Large intestine (tissue), 3 donors: ENCODE measurements at regions not wholly inside any gene's neighbourhood (a gene's known extent, or its start where the extent isn't known, plus 50 kb on each side); places are given as distances from the start of the nearest gene placed in this dataset.

Experiments used
- DNase-seq, 2 donors: peaks; one replicate each; pipeline versions ENCODE4 v3.0.0 to v3.0.0-alpha.2; 2013
- H3K27ac ChIP-seq: one replicate; pipeline ENCODE4 v1.5.1; 2013; ENCODE audit warnings: low read length
- H3K27me3 ChIP-seq: 2 replicates; pipeline ENCODE4 v1.6.1; 2013; ENCODE audit warnings: low read length; ENCODE audit not compliant: control insufficient read depth, insufficient read depth
- H3K36me3 ChIP-seq: 2 replicates; pipeline ENCODE4 v1.6.1; 2013; ENCODE audit warnings: low read length; ENCODE audit not compliant: control insufficient read depth, insufficient read depth
- H3K4me1 ChIP-seq: one replicate; pipeline ENCODE4 v1.6.1; 2013; ENCODE audit warnings: low read length; ENCODE audit not compliant: control insufficient read depth, insufficient read depth
- H3K4me3 ChIP-seq: one replicate; pipeline ENCODE4 v1.5.1; 2013; ENCODE audit warnings: low read length
- H3K9me3 ChIP-seq: one replicate; pipeline ENCODE4 v1.6.1; 2013; ENCODE audit warnings: mild to moderate bottlenecking, low read depth, low read length, moderate library complexity; ENCODE audit not compliant: control insufficient read depth
- WGBS: methylation state at CpG from one replicate; pipeline ENCODE4 v1.1.5; 2013; ENCODE audit warnings: low lambda C conversion rate; ENCODE audit not compliant: insufficient coverage; 5-methylcytosine and 5-hydroxymethylcytosine counted together

GRCh38 chr3:154795582-154795981 lies 284.5 kb upstream of the MME start:
- Histone ChIP-seq H3K9me3 (no peaks in the 10 kb centered on the region), H3K4me3 (no peak overlapping the region), H3K36me3 (no peaks in the 10 kb centered on the region), H3K27me3 (no peaks in the 10 kb centered on the region), H3K4me1 (no peaks in the 10 kb centered on the region), H3K27ac (no peak overlapping the region)
- 100% methylated on average over 1 of the region's 2 CpGs for WGBS
- DNase-seq: no peak

GRCh38 chr3:154794814-154795445 lies 285.2 kb upstream of the MME start:
- no peaks in the 10 kb centered on the region for H3K36me3 ChIP-seq
- H3K27ac ChIP-seq: no peak overlapping the region
- no peak overlapping the region for H3K4me3 ChIP-seq
- no peaks in the 10 kb centered on the region for H3K4me1 ChIP-seq
- H3K9me3 ChIP-seq: no peaks in the 10 kb centered on the region
- no peak for DNase-seq
- H3K27me3 ChIP-seq: no peaks in the 10 kb centered on the region

GRCh38 chr3:154794391-154794790 lies 285.7 kb upstream of the MME start:
- Histone ChIP-seq H3K9me3 (no peaks in the 10 kb centered on the region), H3K4me3 (no peak overlapping the region), H3K4me1 (no peaks in the 10 kb centered on the region), H3K27ac (no peak overlapping the region), H3K36me3 (no peaks in the 10 kb centered on the region), H3K27me3 (no peaks in the 10 kb centered on the region)
- no peak for DNase-seq
- WGBS: no CpG with 5 or more reads among the region's 1 CpG

- DNase-seq: no peak
- Histone ChIP-seq H3K4me3 (no peak overlapping the region), H3K4me1 (no peaks in the 10 kb centered on the region), H3K9me3 (no peaks in the 10 kb centered on the region), H3K27ac (no peak overlapping the region), H3K36me3 (no peaks in the 10 kb centered on the region), H3K27me3 (no peaks in the 10 kb centered on the region)
- 100% methylated on average over 1 of the region's 1 CpG for WGBS
Observed at GRCh38 chr3:154792828-154793227, 287.3 kb upstream of the MME start.

- no peak overlapping the region for H3K4me3 ChIP-seq
- DNase-seq: no peak
- no peaks in the 10 kb centered on the region for H3K36me3 ChIP-seq
- H3K4me1 ChIP-seq: no peaks in the 10 kb centered on the region
- H3K27ac ChIP-seq: no peak overlapping the region
- no peaks in the 10 kb centered on the region for H3K27me3 ChIP-seq
- no peaks in the 10 kb centered on the region for H3K9me3 ChIP-seq
Observed at GRCh38 chr3:154791611-154792010, 288.5 kb upstream of the MME start.

- Histone ChIP-seq H3K36me3 (no peaks in the 10 kb centered on the region), H3K4me1 (no peaks in the 10 kb centered on the region), H3K27ac (no peak overlapping the region), H3K4me3 (no peak overlapping the region), H3K9me3 (no peaks in the 10 kb centered on the region), H3K27me3 (no peaks in the 10 kb centered on the region)
- DNase-seq: no peak
- 20% methylated on average over 1 of the region's 1 CpG for WGBS
Observed at GRCh38 chr3:154786724-154787123, 293.4 kb upstream of the MME start.

- Histone ChIP-seq H3K9me3 (no peaks in the 10 kb centered on the region), H3K27me3 (no peaks in the 10 kb centered on the region), H3K4me3 (no peak overlapping the region), H3K4me1 (no peaks in the 10 kb centered on the region), H3K36me3 (no peaks in the 10 kb centered on the region), H3K27ac (no peak overlapping the region)
- no CpG with 5 or more reads among the region's 4 CpGs for WGBS
- no peak for DNase-seq
Observed at GRCh38 chr3:154783521-154783931, 296.6 kb upstream of the MME start.

GRCh38 chr3:154783061-154783460 lies 297.1 kb upstream of the MME start:
- Histone ChIP-seq H3K4me1 (no peaks in the 10 kb centered on the region), H3K4me3 (no peak overlapping the region), H3K27me3 (no peaks in the 10 kb centered on the region), H3K36me3 (no peaks in the 10 kb centered on the region), H3K9me3 (no peaks in the 10 kb centered on the region), H3K27ac (no peak overlapping the region)
- DNase-seq: no peak
- no CpG with 5 or more reads among the region's 3 CpGs for WGBS

- no CpG with 5 or more reads among the region's 2 CpGs for WGBS
Observed at GRCh38 chr3:154782151-154782550, 298.0 kb upstream of the MME start.

GRCh38 chr3:154781595-154781994 lies 298.5 kb upstream of the MME start:
- no peak for DNase-seq
- Histone ChIP-seq H3K4me3 (no peak overlapping the region), H3K27me3 (no peaks in the 10 kb centered on the region), H3K27ac (no peak overlapping the region), H3K4me1 (no peaks in the 10 kb centered on the region), H3K9me3 (no peaks in the 10 kb centered on the region), H3K36me3 (no peaks in the 10 kb centered on the region)
- 63% methylated on average over 3 of the region's 3 CpGs for WGBS

More at GRCh38 chr3:154782151-154782550, 298.0 kb upstream of the MME start:
- no peaks in the 10 kb centered on the region for H3K4me1 ChIP-seq
- no peak for DNase-seq
- H3K4me3 ChIP-seq: no peak overlapping the region
- no peaks in the 10 kb centered on the region for H3K27me3 ChIP-seq
- no peaks in the 10 kb centered on the region for H3K36me3 ChIP-seq
- no peak overlapping the region for H3K27ac ChIP-seq
- H3K9me3 ChIP-seq: no peaks in the 10 kb centered on the region

GRCh38 chr3:154780263-154780662 lies 299.9 kb upstream of the MME start:
- no peak for DNase-seq
- WGBS: no CpG with 5 or more reads among the region's 1 CpG

More at GRCh38 chr3:154780263-154780662, 299.9 kb upstream of the MME start:
- Histone ChIP-seq H3K27ac (no peak overlapping the region), H3K36me3 (no peaks in the 10 kb centered on the region), H3K4me1 (no peaks in the 10 kb centered on the region), H3K9me3 (no peaks in the 10 kb centered on the region), H3K4me3 (no peak overlapping the region), H3K27me3 (no peaks in the 10 kb centered on the region)
